C4-2B (cell line): ENCODE measurements at regions not wholly inside any gene's neighbourhood (a gene's known extent, or its start where the extent isn't known, plus 50 kb on each side); places are given as distances from the start of the nearest gene placed in this dataset.

Experiments
- H3K27ac ChIP-seq: fragments of 450-650 bp; 2 replicates; pipeline ENCODE4 v1.5.1; 2017
- CTCF ChIP-seq: fragments of 450-650 bp; conservative IDR thresholded peaks from 2 replicates; pipeline ENCODE4 v1.5.1; 2017; ENCODE audit warnings: mild to moderate bottlenecking
- ZFX ChIP-seq: fragments of 450-650 bp; IDR thresholded peaks from 2 replicates; pipeline ENCODE4 v1.6.1; 2017

GRCh38 chr9:105880517-105880916, 186.2 kb downstream of the TMEM38B start:
- no peak overlapping the region for H3K27ac ChIP-seq
- TF ChIP-seq CTCF (no peak), ZFX (no peak)

- no peak overlapping the region for H3K27ac ChIP-seq
- no peak for TF ChIP-seq ZFX
- no peak for TF ChIP-seq CTCF
Observed at GRCh38 chr9:105881021-105881420, 186.7 kb downstream of the TMEM38B start.

- H3K27ac ChIP-seq, result no peak overlapping the region
- peak; percentile 96 for TF ChIP-seq CTCF
- no peak for TF ChIP-seq ZFX
Observed at GRCh38 chr9:105881654-105882349, 187.5 kb downstream of the TMEM38B start.

- TF ChIP-seq CTCF, result no peak
- TF ChIP-seq ZFX, result no peak
- no peak overlapping the region for H3K27ac ChIP-seq
Observed at GRCh38 chr9:105883847-105884246, 189.5 kb downstream of the TMEM38B start.

GRCh38 chr9:105884416-105884815, 190.1 kb downstream of the TMEM38B start:
- TF ChIP-seq ZFX (no peak), CTCF (no peak)
- no peak overlapping the region for H3K27ac ChIP-seq

GRCh38 chr9:105886136-105886535, 191.8 kb downstream of the TMEM38B start:
- H3K27ac ChIP-seq, result no peak overlapping the region
- no peak for TF ChIP-seq ZFX
- no peak for TF ChIP-seq CTCF

GRCh38 chr9:105887679-105888078, 193.3 kb downstream of the TMEM38B start:
- no peak overlapping the region for H3K27ac ChIP-seq
- TF ChIP-seq CTCF (no peak), ZFX (no peak)
